ENCODE measurements at regions not wholly inside any gene's neighbourhood (a gene's known extent, or its start where the extent isn't known, plus 50 kb on each side); places are given as distances from the start of the nearest gene placed in this dataset.

DNA sequence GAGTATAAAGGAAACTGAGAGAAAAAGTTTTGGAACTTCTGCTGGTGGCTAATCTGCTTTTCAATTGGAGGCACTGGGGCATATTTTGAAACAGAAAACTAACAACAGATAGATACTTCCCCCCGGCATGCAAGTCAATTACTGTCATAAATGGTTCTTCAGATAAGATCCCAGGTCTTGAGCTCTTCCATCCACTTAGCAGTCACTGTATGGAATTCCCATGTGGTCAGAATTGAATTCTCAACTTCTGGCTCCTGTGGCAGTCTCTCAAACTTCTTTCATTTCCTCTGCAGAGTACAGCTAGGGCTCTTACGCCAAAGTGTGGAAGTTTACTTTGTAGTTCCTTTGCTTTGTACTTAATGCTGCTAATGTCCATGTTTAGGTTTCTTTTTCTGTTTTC is 452.2 kb downstream of the IPO8 start:
- H3K27ac ChIP-seq: no peak overlapping the region
- no peak for ATAC-seq
- no peaks in the 10 kb centered on the region for H3K4me1 ChIP-seq
- H3K4me3 ChIP-seq: no peak overlapping the region
- no peak for TF ChIP-seq POLR2A (IDR thresholded peaks at IDR 0.05)
- TF ChIP-seq POLR2AphosphoS5 (IDR thresholded peaks at IDR 0.05): no peak
- TF ChIP-seq, protein P1, sequence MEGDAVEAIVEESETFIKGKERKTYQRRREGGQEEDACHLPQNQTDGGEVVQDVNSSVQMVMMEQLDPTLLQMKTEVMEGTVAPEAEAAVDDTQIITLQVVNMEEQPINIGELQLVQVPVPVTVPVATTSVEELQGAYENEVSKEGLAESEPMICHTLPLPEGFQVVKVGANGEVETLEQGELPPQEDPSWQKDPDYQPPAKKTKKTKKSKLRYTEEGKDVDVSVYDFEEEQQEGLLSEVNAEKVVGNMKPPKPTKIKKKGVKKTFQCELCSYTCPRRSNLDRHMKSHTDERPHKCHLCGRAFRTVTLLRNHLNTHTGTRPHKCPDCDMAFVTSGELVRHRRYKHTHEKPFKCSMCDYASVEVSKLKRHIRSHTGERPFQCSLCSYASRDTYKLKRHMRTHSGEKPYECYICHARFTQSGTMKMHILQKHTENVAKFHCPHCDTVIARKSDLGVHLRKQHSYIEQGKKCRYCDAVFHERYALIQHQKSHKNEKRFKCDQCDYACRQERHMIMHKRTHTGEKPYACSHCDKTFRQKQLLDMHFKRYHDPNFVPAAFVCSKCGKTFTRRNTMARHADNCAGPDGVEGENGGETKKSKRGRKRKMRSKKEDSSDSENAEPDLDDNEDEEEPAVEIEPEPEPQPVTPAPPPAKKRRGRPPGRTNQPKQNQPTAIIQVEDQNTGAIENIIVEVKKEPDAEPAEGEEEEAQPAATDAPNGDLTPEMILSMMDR (IDR thresholded peaks at IDR 0.05): no peak
- no peak for TF ChIP-seq EP300 (IDR thresholded peaks at IDR 0.05)
- no peaks in the 10 kb centered on the region for H3K36me3 ChIP-seq
- 96 to 100% methylated on average over 2 of the region's 2 CpGs for WGBS, 2 donors (ENCODE audit: low coverage in 1 of 2)
- no peaks in the 10 kb centered on the region for H3K9me3 ChIP-seq
- no peaks in the 10 kb centered on the region for H3K27me3 ChIP-seq

DNA sequence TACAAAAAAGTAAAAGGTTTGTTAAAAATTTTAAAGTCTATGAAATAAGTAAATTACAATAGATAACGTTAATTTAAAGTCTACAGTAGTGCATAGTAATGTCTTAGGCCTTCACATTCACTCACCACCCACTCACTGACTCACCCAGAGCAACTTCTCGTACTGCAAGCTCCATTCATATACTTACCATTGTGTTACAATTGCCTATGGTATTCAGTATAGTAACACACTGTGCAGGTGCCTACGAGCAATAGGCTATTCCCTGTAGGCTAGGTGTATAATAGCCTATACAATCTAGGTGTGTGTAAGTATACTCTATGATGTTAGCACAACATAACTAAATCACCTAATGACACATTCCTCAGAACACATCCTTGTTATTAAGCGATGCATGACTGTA is 435.3 kb upstream of the TMTC1 start:
- ATAC-seq: no peak
- no peaks in the 10 kb centered on the region for H3K9me3 ChIP-seq
- H3K36me3 ChIP-seq: no peaks in the 10 kb centered on the region
- H3K4me3 ChIP-seq: no peak overlapping the region
- WGBS, 2 donors (ENCODE audit: low coverage in 1 of 2): 67 to 74% methylated on average over 4 of the region's 4 CpGs
- no peak for TF ChIP-seq EP300 (IDR thresholded peaks at IDR 0.05)
- TF ChIP-seq, protein P1 (IDR thresholded peaks at IDR 0.05): no peak
- no peak for TF ChIP-seq POLR2AphosphoS5 (IDR thresholded peaks at IDR 0.05)
- TF ChIP-seq POLR2A (IDR thresholded peaks at IDR 0.05): no peak
- no peaks in the 10 kb centered on the region for H3K4me1 ChIP-seq
- no peaks in the 10 kb centered on the region for H3K27me3 ChIP-seq
- H3K27ac ChIP-seq: no peak overlapping the region

DNA sequence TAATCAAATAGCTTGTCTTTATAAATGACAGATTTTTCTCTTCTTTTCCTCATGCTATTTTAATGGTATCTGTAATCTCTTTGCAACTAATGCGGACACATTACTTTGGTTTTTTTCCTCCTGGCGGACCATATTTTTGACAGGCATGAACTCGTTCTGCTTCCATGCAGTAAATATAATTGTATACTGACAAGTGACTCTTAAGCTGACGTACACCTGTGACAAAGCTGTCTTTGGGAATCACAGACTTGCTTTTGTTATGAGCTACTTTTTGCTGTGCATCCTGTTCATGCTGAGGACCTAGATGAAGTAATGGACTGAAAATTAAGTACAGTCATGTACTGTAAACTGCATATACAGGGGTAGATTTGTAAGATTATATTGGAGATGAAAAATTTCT is 434.3 kb upstream of the TMTC1 start:
- H3K9me3 ChIP-seq: no peaks in the 10 kb centered on the region
- H3K27ac ChIP-seq: no peak overlapping the region
- H3K4me3 ChIP-seq: no peak overlapping the region
- H3K4me1 ChIP-seq: no peaks in the 10 kb centered on the region
- H3K27me3 ChIP-seq: no peaks in the 10 kb centered on the region
- 84 to 89% methylated on average over 4 of the region's 4 CpGs for WGBS, 2 donors (ENCODE audit: low coverage in 1 of 2)
- no peak for ATAC-seq
- H3K36me3 ChIP-seq: no peaks in the 10 kb centered on the region
- no peak for TF ChIP-seq EP300 (IDR thresholded peaks at IDR 0.05)
- TF ChIP-seq, protein P1 (IDR thresholded peaks at IDR 0.05): no peak

DNA sequence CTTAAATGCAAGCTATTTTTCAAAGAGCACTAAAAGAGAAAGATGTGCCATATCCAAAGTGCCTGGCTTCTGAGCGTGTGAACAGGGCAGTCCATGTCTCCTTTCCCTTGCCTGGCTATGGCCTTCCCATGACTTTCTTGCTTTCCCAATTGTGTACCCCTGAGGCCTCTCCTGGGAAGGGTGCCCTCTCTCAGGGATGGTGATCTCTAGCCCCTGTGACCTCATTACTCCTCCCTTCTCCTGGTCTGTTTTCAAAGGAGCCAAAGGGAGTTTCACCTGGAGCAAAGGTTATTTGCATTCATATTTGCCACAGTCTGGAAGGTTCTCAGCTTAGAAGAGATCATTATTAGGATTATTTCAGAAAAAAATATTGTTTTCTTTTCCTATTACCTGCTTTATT is 429.4 kb upstream of the TMTC1 start:
- Histone ChIP-seq H3K36me3 (no peaks in the 10 kb centered on the region), H3K4me1 (no peaks in the 10 kb centered on the region), H3K27me3 (no peaks in the 10 kb centered on the region), H3K9me3 (no peaks in the 10 kb centered on the region), H3K4me3 (no peak overlapping the region), H3K27ac (no peak overlapping the region)
- WGBS, 2 donors (ENCODE audit: low coverage in 1 of 2): 15 to 25% methylated on average over 1 of the region's 1 CpG
- no peak for ATAC-seq
- TF ChIP-seq POLR2AphosphoS5 (IDR thresholded peaks at IDR 0.05) (no peak), POLR2A (IDR thresholded peaks at IDR 0.05) (no peak), EP300 (IDR thresholded peaks at IDR 0.05) (no peak)
- TF ChIP-seq, protein P1 (IDR thresholded peaks at IDR 0.05): no peak

DNA sequence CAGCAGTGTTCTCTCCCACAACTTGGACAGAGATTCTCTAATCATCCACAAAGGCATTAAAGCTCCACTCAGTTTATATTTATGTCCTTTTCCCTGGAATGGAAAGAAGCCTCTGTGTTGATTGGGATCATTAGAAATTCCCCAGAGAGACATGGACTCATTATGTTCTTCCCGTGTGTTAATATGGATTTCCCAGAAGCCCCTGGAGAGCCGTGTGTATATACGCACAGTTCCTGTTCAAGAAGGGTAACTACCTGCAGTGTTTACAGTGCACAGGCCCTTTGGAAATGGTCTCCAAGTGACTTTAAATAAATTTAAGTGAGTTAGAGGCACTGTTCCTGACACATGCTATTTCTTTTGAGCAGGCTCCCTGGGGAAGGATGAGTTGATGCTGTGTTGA is 428.0 kb upstream of the TMTC1 start:
- Histone ChIP-seq H3K27ac (no peak overlapping the region), H3K9me3 (no peaks in the 10 kb centered on the region), H3K4me1 (no peaks in the 10 kb centered on the region), H3K27me3 (no peaks in the 10 kb centered on the region), H3K36me3 (no peaks in the 10 kb centered on the region), H3K4me3 (no peak overlapping the region)
- ATAC-seq: no peak
- no peak for TF ChIP-seq POLR2A (IDR thresholded peaks at IDR 0.05)
- no peak for TF ChIP-seq EP300 (IDR thresholded peaks at IDR 0.05)
- TF ChIP-seq, protein P1 (IDR thresholded peaks at IDR 0.05): no peak
- no peak for TF ChIP-seq POLR2AphosphoS5 (IDR thresholded peaks at IDR 0.05)
- WGBS, 2 donors (ENCODE audit: low coverage in 1 of 2): 34 to 60% methylated on average over 2 to 3 of the region's 3 CpGs

Measured in gastroesophageal sphincter (tissue), 4 donors.